Mesendoderm (in vitro differentiated cells): ENCODE measurements at regions not wholly inside any gene's neighbourhood (a gene's known extent, or its start where the extent isn't known, plus 50 kb on each side); places are given as distances from the start of the nearest gene placed in this dataset.
A peak's percentile ranks its signal among the peaks of the same experiment; 100 is the strongest.

Source experiments
- DNase-seq: peaks from one replicate; pipeline ENCODE4 v3.0.0; 2013
- H2AK5ac ChIP-seq: 2 replicates; pipeline ENCODE4 v1.6.1; 2013; ENCODE audit warnings: low read length, inconsistent platforms
- H2BK120ac ChIP-seq: 2 replicates; pipeline ENCODE4 v1.6.1; 2013; ENCODE audit warnings: low read depth, mild to moderate bottlenecking, low read length, moderate library complexity, mixed read lengths
- H2BK15ac ChIP-seq: replicated peaks from 2 replicates; pipeline ENCODE4 v1.6.1; 2013; ENCODE audit warnings: low read depth, mild to moderate bottlenecking, moderate library complexity
- H2BK5ac ChIP-seq: 2 replicates; pipeline ENCODE4 v1.6.1; 2013; ENCODE audit warnings: low read length, inconsistent platforms
- H3K18ac ChIP-seq: 2 replicates; pipeline ENCODE4 v1.6.1; 2013; ENCODE audit warnings: mild to moderate bottlenecking, low read length, mixed read lengths
- H3K23ac ChIP-seq: one replicate; pipeline ENCODE4 v1.6.1; 2013; ENCODE audit warnings: low read length
- H3K27ac ChIP-seq: 2 replicates; pipeline ENCODE4 v1.5.1; 2013; ENCODE audit warnings: low read depth, mild to moderate bottlenecking, inconsistent platforms, low read length, moderate library complexity
- H3K27me3 ChIP-seq: 2 replicates; pipeline ENCODE4 v1.6.1; 2013; ENCODE audit warnings: low read length, control low read depth, mild to moderate bottlenecking, inconsistent platforms; ENCODE audit not compliant: insufficient read depth, poor library complexity
- H3K36me3 ChIP-seq: 2 replicates; pipeline ENCODE4 v1.6.1; 2013; ENCODE audit warnings: low read length, inconsistent platforms; ENCODE audit not compliant: control insufficient read depth, insufficient read depth
- H3K4ac ChIP-seq: one replicate; pipeline ENCODE4 v1.6.1; 2013; ENCODE audit warnings: low read depth, mild to moderate bottlenecking, low read length, moderate library complexity
- H3K4me1 ChIP-seq: 2 replicates; pipeline ENCODE4 v1.6.1; 2013; ENCODE audit warnings: low read depth, low read length, inconsistent platforms; ENCODE audit not compliant: control insufficient read depth
- H3K4me2 ChIP-seq: 2 replicates; pipeline ENCODE4 v1.6.1; 2013; ENCODE audit warnings: low read length
- H3K4me3 ChIP-seq: 2 replicates; pipeline ENCODE4 v1.5.1; 2013; ENCODE audit warnings: mild to moderate bottlenecking, low read length
- H3K56ac ChIP-seq: one replicate; pipeline ENCODE4 v1.6.1; 2013; ENCODE audit warnings: low read length
- H3K79me1 ChIP-seq: 2 replicates; pipeline ENCODE4 v1.6.1; 2013; ENCODE audit warnings: low read length, inconsistent platforms
- H3K79me2 ChIP-seq: 2 replicates; pipeline ENCODE4 v1.6.1; 2013; ENCODE audit warnings: mild to moderate bottlenecking, low read length; ENCODE audit not compliant: control insufficient read depth, insufficient read depth
- H3K9ac ChIP-seq: 2 replicates; pipeline ENCODE4 v1.6.1; 2013; ENCODE audit warnings: low read length, inconsistent platforms
- H4K5ac ChIP-seq: one replicate; pipeline ENCODE4 v1.6.1; 2013; ENCODE audit warnings: low read length
- H4K8ac ChIP-seq: one replicate; pipeline ENCODE4 v1.6.1; 2013; ENCODE audit warnings: low read depth, mild to moderate bottlenecking, control low read depth, low read length, moderate library complexity
- WGBS: extraction: QIAGEN DNeasy Blood & Tissue Kit; methylation state at CpG from one replicate; pipeline ENCODE4 v1.1.7; 2013; ENCODE audit warnings: low lambda C conversion rate, missing lambda C conversion rate; ENCODE audit not compliant: insufficient coverage; ENCODE audit errors: extremely low coverage; 5-methylcytosine and 5-hydroxymethylcytosine counted together

- Histone ChIP-seq H4K8ac (no peak overlapping the region), H3K4me3 (no peak overlapping the region), H2BK15ac (no peak overlapping the region), H4K5ac (no peak overlapping the region), H3K79me1 (no peaks in the 10 kb centered on the region), H3K27me3 (no peaks in the 10 kb centered on the region), H3K18ac (no peak overlapping the region), H3K4me1 (no peaks in the 10 kb centered on the region), H3K23ac (no peak overlapping the region), H2BK120ac (no peak overlapping the region), H3K4ac (no peak overlapping the region), H3K27ac (no peak overlapping the region), H3K56ac (no peak overlapping the region), H3K9ac (no peak overlapping the region), H3K36me3 (no peaks in the 10 kb centered on the region), H3K4me2 (no peak overlapping the region), H3K79me2 (no peaks in the 10 kb centered on the region), H2BK5ac (no peak overlapping the region), H2AK5ac (no peak overlapping the region)
- no peak for DNase-seq
- WGBS: no CpG with 5 or more reads among the region's 4 CpGs
Observed at GRCh38 chr9:73531658-73532057, 380.0 kb downstream of the ANXA1 start.

DNA sequence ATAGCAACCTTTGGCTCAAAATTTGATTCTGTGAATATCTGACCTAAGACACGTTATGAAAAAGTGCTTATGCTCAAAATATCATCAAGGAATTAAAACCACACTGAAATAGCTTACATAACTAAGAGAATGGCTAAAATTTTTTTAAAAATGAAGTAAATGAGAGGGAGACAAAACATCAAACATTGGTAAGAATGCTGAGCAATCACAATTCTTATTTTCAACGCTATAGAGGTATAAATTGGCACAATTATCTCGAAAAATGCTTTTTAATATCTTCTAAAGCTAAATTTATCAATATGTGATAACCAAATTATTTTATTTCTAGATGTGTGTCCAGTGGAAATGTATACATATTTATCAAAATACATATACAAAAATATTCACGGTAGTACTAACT lies 381.3 kb downstream of the ANXA1 start:
- H2BK5ac ChIP-seq: no peak overlapping the region
- no peak overlapping the region for H3K27ac ChIP-seq
- H4K5ac ChIP-seq: no peak overlapping the region
- H2AK5ac ChIP-seq: no peak overlapping the region
- H3K27me3 ChIP-seq: no peaks in the 10 kb centered on the region
- DNase-seq: no peak
- no peak overlapping the region for H3K9ac ChIP-seq
- no CpG with 5 or more reads among the region's 4 CpGs for WGBS
- no peak overlapping the region for H3K4me3 ChIP-seq
- no peaks in the 10 kb centered on the region for H3K79me2 ChIP-seq
- H3K4me2 ChIP-seq: no peak overlapping the region
- H3K56ac ChIP-seq: no peak overlapping the region
- no peaks in the 10 kb centered on the region for H3K4me1 ChIP-seq
- H3K18ac ChIP-seq: no peak overlapping the region
- no peak overlapping the region for H4K8ac ChIP-seq
- H3K4ac ChIP-seq: no peak overlapping the region
- no peak overlapping the region for H2BK15ac ChIP-seq
- H3K79me1 ChIP-seq: no peaks in the 10 kb centered on the region
- no peaks in the 10 kb centered on the region for H3K36me3 ChIP-seq
- no peak overlapping the region for H3K23ac ChIP-seq
- H2BK120ac ChIP-seq: no peak overlapping the region

- Histone ChIP-seq H3K27me3 (no peaks in the 10 kb centered on the region), H3K9ac (no peak overlapping the region), H2BK15ac (no peak overlapping the region), H3K4me3 (no peak overlapping the region), H3K4ac (no peak overlapping the region), H3K4me2 (no peak overlapping the region), H3K36me3 (no peaks in the 10 kb centered on the region), H4K5ac (no peak overlapping the region), H2BK120ac (no peak overlapping the region), H3K23ac (no peak overlapping the region), H3K4me1 (no peaks in the 10 kb centered on the region), H2BK5ac (no peak overlapping the region), H3K56ac (no peak overlapping the region), H3K18ac (no peak overlapping the region), H3K79me1 (no peaks in the 10 kb centered on the region), H3K27ac (no peak overlapping the region), H3K79me2 (no peaks in the 10 kb centered on the region), H2AK5ac (no peak overlapping the region), H4K8ac (no peak overlapping the region)
- DNase-seq: peak; percentile 13
- WGBS: no CpG with 5 or more reads among the region's 2 CpGs
Observed at GRCh38 chr9:73536403-73536802, 384.7 kb downstream of the ANXA1 start.

GRCh38 chr9:73537561-73537960 lies 385.9 kb downstream of the ANXA1 start:
- Histone ChIP-seq H3K23ac (no peak overlapping the region), H2BK5ac (no peak overlapping the region), H2BK15ac (no peak overlapping the region), H3K27ac (no peak overlapping the region), H2AK5ac (no peak overlapping the region), H3K79me2 (no peaks in the 10 kb centered on the region), H3K56ac (no peak overlapping the region), H3K4me2 (no peak overlapping the region), H3K4ac (no peak overlapping the region), H3K9ac (no peak overlapping the region), H3K4me3 (no peak overlapping the region), H4K8ac (no peak overlapping the region), H2BK120ac (no peak overlapping the region), H3K18ac (no peak overlapping the region), H3K4me1 (no peaks in the 10 kb centered on the region), H3K27me3 (no peaks in the 10 kb centered on the region), H3K79me1 (no peaks in the 10 kb centered on the region), H3K36me3 (no peaks in the 10 kb centered on the region), H4K5ac (no peak overlapping the region)
- no peak for DNase-seq
- WGBS: no CpG with 5 or more reads among the region's 5 CpGs

GRCh38 chr9:73539881-73540390 lies 388.3 kb downstream of the ANXA1 start:
- no peaks in the 10 kb centered on the region for H3K79me2 ChIP-seq
- H2AK5ac ChIP-seq: no peak overlapping the region
- no peak overlapping the region for H2BK120ac ChIP-seq
- no peaks in the 10 kb centered on the region for H3K79me1 ChIP-seq
- H4K8ac ChIP-seq: no peak overlapping the region
- H3K4me1 ChIP-seq: no peaks in the 10 kb centered on the region
- H3K4me3 ChIP-seq: no peak overlapping the region
- no peak overlapping the region for H2BK5ac ChIP-seq
- H3K36me3 ChIP-seq: no peaks in the 10 kb centered on the region
- no peak overlapping the region for H3K27ac ChIP-seq
- no peak for DNase-seq
- no peak overlapping the region for H3K4ac ChIP-seq
- no peak overlapping the region for H3K4me2 ChIP-seq
- no peak overlapping the region for H4K5ac ChIP-seq
- no peak overlapping the region for H3K9ac ChIP-seq
- no peaks in the 10 kb centered on the region for H3K27me3 ChIP-seq
- no CpG with 5 or more reads among the region's 7 CpGs for WGBS
- H3K18ac ChIP-seq: no peak overlapping the region
- H3K23ac ChIP-seq: no peak overlapping the region
- no peak overlapping the region for H3K56ac ChIP-seq
- H2BK15ac ChIP-seq: no peak overlapping the region

GRCh38 chr9:73541923-73542322 lies 390.3 kb downstream of the ANXA1 start:
- DNase-seq: no peak
- Histone ChIP-seq H2BK15ac (no peak overlapping the region), H4K5ac (no peak overlapping the region), H4K8ac (no peak overlapping the region), H3K9ac (no peak overlapping the region), H3K79me2 (no peaks in the 10 kb centered on the region), H3K4me3 (no peak overlapping the region), H3K27me3 (no peaks in the 10 kb centered on the region), H3K79me1 (no peaks in the 10 kb centered on the region), H3K4me1 (no peaks in the 10 kb centered on the region), H3K18ac (no peak overlapping the region), H2AK5ac (no peak overlapping the region), H2BK120ac (no peak overlapping the region), H2BK5ac (no peak overlapping the region), H3K23ac (no peak overlapping the region), H3K4me2 (no peak overlapping the region), H3K36me3 (no peaks in the 10 kb centered on the region), H3K27ac (no peak overlapping the region), H3K56ac (no peak overlapping the region), H3K4ac (no peak overlapping the region)
- WGBS: no CpG with 5 or more reads among the region's 2 CpGs
